ENCODE measurements at regions not wholly inside any gene's neighbourhood (a gene's known extent, or its start where the extent isn't known, plus 50 kb on each side); places are given as distances from the start of the nearest gene placed in this dataset.
"Not testable (repeated sequence)": the region's sequence is repeated elsewhere in the genome, so short reads cannot be mapped to it uniquely, and the experiment has no call there.

- intact Hi-C loops (cut with micrococcal nuclease), result no loop called here
These were observed 322.5 kb upstream of the ZNF507 start for GRCh38 chr19:32022731-32023563.

GRCh38 chr19:32023564-32023832, 321.9 kb upstream of the ZNF507 start:
- intact Hi-C loops (cut with micrococcal nuclease), result no loop called here

GRCh38 chr19:32029235-32029634, 316.2 kb upstream of the ZNF507 start:
- intact Hi-C loops (cut with micrococcal nuclease), result no loop called here

- intact Hi-C loops (cut with micrococcal nuclease), result no loop called here
These were observed 312.8 kb upstream of the ZNF507 start for GRCh38 chr19:32032561-32032960.

- intact Hi-C loops (cut with micrococcal nuclease), result no loop called here
These were observed 309.8 kb upstream of the ZNF507 start for GRCh38 chr19:32035626-32036025.

GRCh38 chr19:32038021-32038920, 307.1 kb upstream of the ZNF507 start:
- intact Hi-C loops (cut with micrococcal nuclease), result no loop called here

GRCh38 chr19:32038961-32039360, 306.4 kb upstream of the ZNF507 start:
- intact Hi-C loops (cut with micrococcal nuclease), result no loop called here

GRCh38 chr19:32039440-32039839, 306.0 kb upstream of the ZNF507 start:
- intact Hi-C loops (cut with micrococcal nuclease), result no loop called here

- intact Hi-C loops (cut with micrococcal nuclease), result no loop called here
These were observed 305.2 kb upstream of the ZNF507 start for GRCh38 chr19:32040236-32040635.

GRCh38 chr19:32041681-32042292, 303.6 kb upstream of the ZNF507 start:
- intact Hi-C loops (cut with micrococcal nuclease), result no loop called here

- intact Hi-C loops (cut with micrococcal nuclease), result no loop called here
These were observed 297.6 kb upstream of the ZNF507 start for GRCh38 chr19:32047788-32048187.

GRCh38 chr19:32053376-32053775, 292.0 kb upstream of the ZNF507 start:
- intact Hi-C loops (cut with micrococcal nuclease), result no loop called here

GRCh38 chr19:32053861-32054260, 291.5 kb upstream of the ZNF507 start:
- intact Hi-C loops (cut with micrococcal nuclease), result no loop called here

- intact Hi-C loops (cut with micrococcal nuclease), result no loop called here
These were observed 287.3 kb upstream of the ZNF507 start for GRCh38 chr19:32058131-32058530.

GRCh38 chr19:32061315-32061714, 284.1 kb upstream of the ZNF507 start:
- intact Hi-C loops (cut with micrococcal nuclease), result no loop called here

- intact Hi-C loops (cut with micrococcal nuclease), result no loop called here
These were observed 281.8 kb upstream of the ZNF507 start for GRCh38 chr19:32063601-32064000.

- intact Hi-C loops (cut with micrococcal nuclease), result no loop called here
These were observed 279.4 kb upstream of the ZNF507 start for GRCh38 chr19:32066056-32066455.

GRCh38 chr19:32067685-32068084, 277.7 kb upstream of the ZNF507 start:
- intact Hi-C loops (cut with micrococcal nuclease), result no loop called here

GRCh38 chr19:32068793-32069192, 276.6 kb upstream of the ZNF507 start:
- intact Hi-C loops (cut with micrococcal nuclease), result no loop called here

- intact Hi-C loops (cut with micrococcal nuclease), result no loop called here
These were observed 275.3 kb upstream of the ZNF507 start for GRCh38 chr19:32070101-32070500.

- intact Hi-C loops (cut with micrococcal nuclease), result no loop called here
These were observed 263.4 kb upstream of the ZNF507 start for GRCh38 chr19:32082028-32082427.

- intact Hi-C loops (cut with micrococcal nuclease), result not testable (repeated sequence)
These were observed 260.6 kb upstream of the ZNF507 start for GRCh38 chr19:32084756-32085363.

Measured in T-helper 2 cell treated with Interferon-gamma antibody and Interleukin-4, amounts not matched to agents 100 ng/mL and 5 ng/mL, for 36 hours (primary cell).